Body of pancreas (tissue), 4 donors: ENCODE measurements at regions not wholly inside any gene's neighbourhood (a gene's known extent, or its start where the extent isn't known, plus 50 kb on each side); places are given as distances from the start of the nearest gene placed in this dataset.

Source experiments
- POLR2A ChIP-seq, 3 donors: fragments of 450-650 bp; IDR thresholded peaks; one replicate each; pipeline ENCODE4 v1.6.1; 2016; ENCODE audit warnings: antibody characterized with exemption in 3 of 3, mild to moderate bottlenecking in 2 of 3
- TF ChIP-seq, protein P1 (sequence below), 7 experiments: fragments of 450-650 bp in 4 of 7; fragments of 200-600 bp in 3 of 7; sonication (generic) in 3 of 7; IDR thresholded peaks; one replicate each; pipeline ENCODE4 v1.5.1; 2016 to 2019; ENCODE audit warnings: antibody characterized with exemption in 7 of 7

GRCh38 chr5:52073993-52074689, 690.9 kb downstream of the ISL1 start:
- TF ChIP-seq, protein P1, sequence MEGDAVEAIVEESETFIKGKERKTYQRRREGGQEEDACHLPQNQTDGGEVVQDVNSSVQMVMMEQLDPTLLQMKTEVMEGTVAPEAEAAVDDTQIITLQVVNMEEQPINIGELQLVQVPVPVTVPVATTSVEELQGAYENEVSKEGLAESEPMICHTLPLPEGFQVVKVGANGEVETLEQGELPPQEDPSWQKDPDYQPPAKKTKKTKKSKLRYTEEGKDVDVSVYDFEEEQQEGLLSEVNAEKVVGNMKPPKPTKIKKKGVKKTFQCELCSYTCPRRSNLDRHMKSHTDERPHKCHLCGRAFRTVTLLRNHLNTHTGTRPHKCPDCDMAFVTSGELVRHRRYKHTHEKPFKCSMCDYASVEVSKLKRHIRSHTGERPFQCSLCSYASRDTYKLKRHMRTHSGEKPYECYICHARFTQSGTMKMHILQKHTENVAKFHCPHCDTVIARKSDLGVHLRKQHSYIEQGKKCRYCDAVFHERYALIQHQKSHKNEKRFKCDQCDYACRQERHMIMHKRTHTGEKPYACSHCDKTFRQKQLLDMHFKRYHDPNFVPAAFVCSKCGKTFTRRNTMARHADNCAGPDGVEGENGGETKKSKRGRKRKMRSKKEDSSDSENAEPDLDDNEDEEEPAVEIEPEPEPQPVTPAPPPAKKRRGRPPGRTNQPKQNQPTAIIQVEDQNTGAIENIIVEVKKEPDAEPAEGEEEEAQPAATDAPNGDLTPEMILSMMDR (IDR thresholded peaks at IDR 0.05) = no peak
- TF ChIP-seq POLR2A (IDR thresholded peaks at IDR 0.05) = no peak
